GM21390 (cell line): ENCODE measurements at regions not wholly inside any gene's neighbourhood (a gene's known extent, or its start where the extent isn't known, plus 50 kb on each side); places are given as distances from the start of the nearest gene placed in this dataset.

Experiments used
- ATAC-seq: cut with Tn5 transposase; IDR thresholded peaks from one replicate; pipeline ENCODE4 v1.9.1; 2021; ENCODE audit not compliant: unreplicated experiment

GRCh38 chr19:27750391-27751043, 1462.4 kb downstream of the UQCRFS1 start:
- no peak for ATAC-seq

- ATAC-seq, result no peak
These were observed 1464.3 kb downstream of the UQCRFS1 start for GRCh38 chr19:27748551-27749152.

GRCh38 chr19:27746691-27747380, 1466.1 kb downstream of the UQCRFS1 start:
- no peak for ATAC-seq

- ATAC-seq, result no peak
These were observed 1466.9 kb downstream of the UQCRFS1 start for GRCh38 chr19:27745978-27746542.

- ATAC-seq, result no peak
These were observed 1467.8 kb downstream of the UQCRFS1 start for GRCh38 chr19:27744926-27745768.

GRCh38 chr19:27742041-27742440, 1470.9 kb downstream of the UQCRFS1 start:
- ATAC-seq, result no peak

- no peak for ATAC-seq
These were observed 1471.7 kb downstream of the UQCRFS1 start for GRCh38 chr19:27741236-27741635.

- ATAC-seq, result no peak
These were observed 1472.6 kb downstream of the UQCRFS1 start for GRCh38 chr19:27740396-27740795.

GRCh38 chr19:27738569-27739193, 1474.3 kb downstream of the UQCRFS1 start:
- ATAC-seq, result no peak

- no peak for ATAC-seq
These were observed 1476.7 kb downstream of the UQCRFS1 start for GRCh38 chr19:27736225-27736624.

GRCh38 chr19:27735314-27735713, 1477.6 kb downstream of the UQCRFS1 start:
- ATAC-seq, result no peak

- no peak for ATAC-seq
These were observed 1478.3 kb downstream of the UQCRFS1 start for GRCh38 chr19:27734496-27735220.

GRCh38 chr19:27733551-27734266, 1479.2 kb downstream of the UQCRFS1 start:
- no peak for ATAC-seq

GRCh38 chr19:27729332-27729731, 1483.6 kb downstream of the UQCRFS1 start:
- no peak for ATAC-seq

GRCh38 chr19:27722625-27723024, 1490.3 kb downstream of the UQCRFS1 start:
- ATAC-seq, result no peak

GRCh38 chr19:27720155-27720554, 1492.8 kb downstream of the UQCRFS1 start:
- ATAC-seq, result no peak

GRCh38 chr19:27719034-27719433, 1493.9 kb downstream of the UQCRFS1 start:
- no peak for ATAC-seq

GRCh38 chr19:27718234-27718633, 1494.7 kb downstream of the UQCRFS1 start:
- no peak for ATAC-seq

GRCh38 chr19:27717825-27718224, 1495.1 kb downstream of the UQCRFS1 start:
- no peak for ATAC-seq
